ENCODE measurements at regions not wholly inside any gene's neighbourhood (a gene's known extent, or its start where the extent isn't known, plus 50 kb on each side); places are given as distances from the start of the nearest gene placed in this dataset.

DNA sequence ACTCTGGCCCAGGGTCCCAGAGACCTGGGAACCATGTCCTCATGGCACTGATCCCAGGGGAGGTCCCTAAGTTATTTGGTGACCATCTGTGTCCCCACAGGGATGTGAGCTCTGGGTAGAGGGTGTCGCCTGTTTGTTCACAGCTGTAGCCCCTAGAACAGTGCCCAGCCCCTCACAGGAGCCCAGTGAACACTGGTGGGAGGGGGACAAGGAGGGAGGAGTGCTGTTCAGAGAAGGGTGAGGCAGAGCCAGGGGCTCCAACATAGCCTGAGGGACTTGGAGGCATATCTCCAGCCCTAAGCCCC is 450.4 kb downstream of the MATN1 start:
- 83 to 86% methylated on average over 1 of the region's 1 CpG for WGBS, 2 experiments (ENCODE audit: insufficient coverage in 2 of 2)
- H3K9me3 ChIP-seq (ENCODE audit: control insufficient read depth, low read length) = peaks cover 3% of the 10 kb centered on the region
- no peak overlapping the region for H3K27ac ChIP-seq (ENCODE audit: low read depth, low read length, severe bottlenecking)
- no peaks in the 10 kb centered on the region for H3K36me3 ChIP-seq (ENCODE audit: control insufficient read depth, insufficient read depth, low read length)
- H3K4me3 ChIP-seq (ENCODE audit: extremely low read depth, insufficient read depth, low read length, poor library complexity, severe bottlenecking) = no peak overlapping the region
- no peaks in the 10 kb centered on the region for H3K4me1 ChIP-seq (ENCODE audit: control insufficient read depth, insufficient read depth, low read length, poor library complexity, severe bottlenecking)

DNA sequence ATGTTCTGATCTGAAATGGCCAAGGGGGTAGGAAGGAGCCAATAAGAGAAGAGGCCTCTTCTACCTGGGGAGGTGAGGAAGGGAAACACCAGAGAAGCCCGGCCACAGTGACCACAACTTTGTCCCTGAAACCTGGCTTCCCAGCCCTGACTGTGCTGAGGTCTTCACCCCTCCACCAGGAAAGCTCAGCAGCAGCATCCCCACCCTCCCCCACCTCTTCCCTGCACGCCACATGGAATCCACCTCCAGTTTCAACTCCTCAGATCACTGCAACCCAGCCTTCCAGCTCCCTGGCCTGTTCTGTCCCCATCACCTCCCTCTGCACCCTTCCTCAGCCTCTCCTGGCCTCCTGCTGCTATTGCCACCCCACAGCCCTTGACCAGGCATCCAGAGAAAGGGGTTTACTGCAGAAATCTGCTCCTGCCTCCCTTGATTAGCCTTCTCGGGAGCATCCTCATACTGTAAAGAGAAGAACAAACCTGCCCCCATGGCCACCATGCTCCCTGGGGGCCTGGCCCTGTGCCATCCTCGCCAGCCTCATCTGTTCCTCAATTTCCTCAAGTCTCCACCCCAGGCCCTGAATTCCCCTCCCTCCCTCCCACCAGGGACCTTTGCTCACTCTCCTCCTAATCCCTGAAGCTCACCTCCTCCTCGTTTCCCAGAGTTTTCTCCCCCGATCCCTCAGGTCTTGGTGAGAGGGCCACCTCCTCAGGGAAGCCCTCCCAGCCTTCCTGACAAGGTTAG is 450.9 kb downstream of the MATN1 start:
- WGBS, 2 experiments (ENCODE audit: insufficient coverage in 2 of 2) = 80 to 87% methylated on average over 5 of the region's 6 CpGs
- Histone ChIP-seq H3K4me1 (ENCODE audit: control insufficient read depth, insufficient read depth, low read length, poor library complexity, severe bottlenecking) (no peaks in the 10 kb centered on the region), H3K4me3 (ENCODE audit: extremely low read depth, insufficient read depth, low read length, poor library complexity, severe bottlenecking) (no peak overlapping the region), H3K27ac (ENCODE audit: low read depth, low read length, severe bottlenecking) (no peak overlapping the region), H3K9me3 (ENCODE audit: control insufficient read depth, low read length) (peaks cover 3% of the 10 kb centered on the region), H3K36me3 (ENCODE audit: control insufficient read depth, insufficient read depth, low read length) (no peaks in the 10 kb centered on the region)

GRCh38 chr1:30271401-30272276 is 451.7 kb downstream of the MATN1 start:
- Histone ChIP-seq H3K9me3 (ENCODE audit: control insufficient read depth, low read length) (peaks cover 3% of the 10 kb centered on the region), H3K4me1 (ENCODE audit: control insufficient read depth, insufficient read depth, low read length, poor library complexity, severe bottlenecking) (no peaks in the 10 kb centered on the region), H3K36me3 (ENCODE audit: control insufficient read depth, insufficient read depth, low read length) (no peaks in the 10 kb centered on the region), H3K4me3 (ENCODE audit: extremely low read depth, insufficient read depth, low read length, poor library complexity, severe bottlenecking) (no peak overlapping the region), H3K27ac (ENCODE audit: low read depth, low read length, severe bottlenecking) (no peak overlapping the region)
- 80 to 88% methylated on average over 6 to 9 of the region's 10 CpGs for whole genome bisulfite sequencing, 2 experiments (ENCODE audit: insufficient coverage in 2 of 2)

DNA sequence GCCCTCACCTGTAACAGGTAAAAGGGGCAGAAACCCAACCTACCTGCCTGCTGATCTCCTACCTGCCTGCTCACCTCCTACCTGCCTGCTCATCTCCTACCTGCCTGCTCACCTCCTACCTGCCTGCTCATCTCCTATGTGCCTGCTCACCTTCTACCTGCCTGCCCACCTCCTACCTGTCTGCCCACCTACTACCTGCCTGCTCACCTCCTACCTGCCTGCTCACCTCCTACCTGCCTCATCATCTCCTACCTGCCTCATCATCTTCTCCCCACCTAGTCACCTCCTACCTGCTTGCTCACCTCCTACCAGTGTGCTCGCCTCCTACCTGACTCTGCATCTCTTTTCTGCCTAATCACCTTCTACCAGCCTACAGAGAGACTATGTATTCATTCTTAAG is 452.9 kb downstream of the MATN1 start:
- Histone ChIP-seq H3K4me1 (ENCODE audit: control insufficient read depth, insufficient read depth, low read length, poor library complexity, severe bottlenecking) (no peaks in the 10 kb centered on the region), H3K27ac (ENCODE audit: low read depth, low read length, severe bottlenecking) (no peak overlapping the region), H3K36me3 (ENCODE audit: control insufficient read depth, insufficient read depth, low read length) (no peaks in the 10 kb centered on the region), H3K9me3 (ENCODE audit: control insufficient read depth, low read length) (peaks cover 3% of the 10 kb centered on the region), H3K4me3 (ENCODE audit: extremely low read depth, insufficient read depth, low read length, poor library complexity, severe bottlenecking) (no peak overlapping the region)
- WGBS, 2 experiments (ENCODE audit: insufficient coverage in 2 of 2) = no CpG with 5 or more reads among the region's 1 CpG

DNA sequence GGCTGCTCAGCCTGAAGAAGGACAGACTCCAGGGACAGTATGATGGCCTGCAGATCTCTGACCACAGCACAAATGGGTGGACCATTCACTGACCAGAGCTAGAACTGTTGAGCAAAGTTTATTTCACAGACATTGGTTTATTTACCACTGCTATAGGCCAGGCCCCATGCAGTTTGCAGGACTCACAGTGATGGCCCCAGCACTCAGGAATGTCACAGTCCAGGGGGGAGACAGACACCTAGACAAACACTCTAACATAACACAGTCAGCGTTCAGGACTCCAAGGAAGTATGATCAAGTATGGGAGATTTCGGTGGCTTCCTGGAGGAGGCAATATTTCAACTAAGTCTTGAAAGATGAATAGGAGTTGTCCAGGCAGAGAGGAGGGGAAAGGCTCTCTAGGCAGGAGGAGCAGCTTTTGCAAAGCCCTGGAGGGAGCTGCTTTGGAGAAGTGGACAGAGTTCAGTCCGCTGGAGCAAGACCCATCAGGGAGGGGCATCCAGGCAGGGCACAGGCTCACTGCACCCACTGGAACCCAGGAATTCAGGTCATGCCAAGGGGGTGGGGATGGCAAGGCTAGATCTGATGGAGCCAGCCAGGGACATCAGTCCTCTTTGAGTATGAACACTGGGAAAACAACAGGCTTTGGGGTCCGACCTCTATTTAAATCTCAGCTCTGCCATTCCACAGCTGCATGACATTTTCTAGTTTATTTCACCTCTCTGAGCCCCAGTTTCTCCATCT is 454.3 kb downstream of the MATN1 start:
- Histone ChIP-seq H3K9me3 (ENCODE audit: control insufficient read depth, low read length) (peaks cover 3% of the 10 kb centered on the region), H3K27ac (ENCODE audit: low read depth, low read length, severe bottlenecking) (no peak overlapping the region), H3K36me3 (ENCODE audit: control insufficient read depth, insufficient read depth, low read length) (no peaks in the 10 kb centered on the region), H3K4me3 (ENCODE audit: extremely low read depth, insufficient read depth, low read length, poor library complexity, severe bottlenecking) (no peak overlapping the region), H3K4me1 (ENCODE audit: control insufficient read depth, insufficient read depth, low read length, poor library complexity, severe bottlenecking) (no peaks in the 10 kb centered on the region)
- 61 to 80% methylated on average over 1 to 2 of the region's 4 CpGs for WGBS, 2 experiments (ENCODE audit: insufficient coverage in 2 of 2)

DNA sequence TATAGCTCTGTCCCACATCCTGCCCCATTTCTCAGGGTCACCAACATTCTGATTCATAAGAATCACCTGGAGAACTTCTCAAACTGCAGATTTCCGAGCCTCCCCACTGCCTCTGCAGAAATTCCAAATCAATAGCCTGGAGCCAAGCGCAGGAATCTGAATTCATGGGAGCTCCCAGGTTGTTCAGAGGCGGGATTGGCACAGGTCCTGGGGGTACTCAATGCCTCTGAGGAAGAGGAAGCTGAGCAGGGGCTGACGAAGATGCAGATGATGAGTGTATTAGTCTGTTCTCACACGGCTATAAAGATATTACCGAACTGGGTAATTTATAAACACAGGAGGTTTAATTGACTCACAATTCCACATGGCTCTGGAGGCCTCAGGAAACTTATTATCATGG is 455.5 kb downstream of the MATN1 start:
- no peak overlapping the region for H3K27ac ChIP-seq (ENCODE audit: low read depth, low read length, severe bottlenecking)
- no peaks in the 10 kb centered on the region for H3K4me1 ChIP-seq (ENCODE audit: control insufficient read depth, insufficient read depth, low read length, poor library complexity, severe bottlenecking)
- H3K36me3 ChIP-seq (ENCODE audit: control insufficient read depth, insufficient read depth, low read length) = no peaks in the 10 kb centered on the region
- WGBS, 2 experiments (ENCODE audit: insufficient coverage in 2 of 2) = 88 to 96% methylated on average over 3 of the region's 6 CpGs
- no peak overlapping the region for H3K4me3 ChIP-seq (ENCODE audit: extremely low read depth, insufficient read depth, low read length, poor library complexity, severe bottlenecking)
- no peaks in the 10 kb centered on the region for H3K9me3 ChIP-seq (ENCODE audit: control insufficient read depth, low read length)

DNA sequence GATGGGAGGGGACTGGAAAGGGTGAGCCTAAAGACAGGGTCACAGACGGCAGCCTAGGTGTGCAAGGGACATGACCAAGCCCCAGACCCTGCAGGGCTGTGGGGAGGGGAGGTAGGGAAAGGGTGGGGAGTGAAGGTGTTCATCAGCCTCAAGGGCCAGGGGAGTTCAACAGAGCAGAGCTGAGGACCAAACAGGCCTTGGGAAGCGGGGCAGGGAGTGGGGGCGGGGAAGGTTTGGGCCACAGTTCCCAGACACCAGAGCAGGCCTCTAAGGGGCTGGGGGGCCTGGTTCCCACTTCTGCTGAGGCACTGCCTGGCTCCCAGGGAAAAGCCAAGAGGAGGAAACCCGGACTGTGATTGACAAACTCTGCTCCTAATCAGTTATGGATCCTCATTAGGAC is 456.3 kb downstream of the MATN1 start:
- no peak overlapping the region for H3K27ac ChIP-seq (ENCODE audit: low read depth, low read length, severe bottlenecking)
- WGBS, 2 experiments (ENCODE audit: insufficient coverage in 2 of 2) = 60 to 86% methylated on average over 1 to 4 of the region's 4 CpGs
- H3K4me1 ChIP-seq (ENCODE audit: control insufficient read depth, insufficient read depth, low read length, poor library complexity, severe bottlenecking) = no peaks in the 10 kb centered on the region
- H3K9me3 ChIP-seq (ENCODE audit: control insufficient read depth, low read length) = no peaks in the 10 kb centered on the region
- H3K36me3 ChIP-seq (ENCODE audit: control insufficient read depth, insufficient read depth, low read length) = no peaks in the 10 kb centered on the region
- H3K4me3 ChIP-seq (ENCODE audit: extremely low read depth, insufficient read depth, low read length, poor library complexity, severe bottlenecking) = no peak overlapping the region

- Histone ChIP-seq H3K36me3 (ENCODE audit: control insufficient read depth, insufficient read depth, low read length) (no peaks in the 10 kb centered on the region), H3K4me3 (ENCODE audit: extremely low read depth, insufficient read depth, low read length, poor library complexity, severe bottlenecking) (no peak overlapping the region), H3K9me3 (ENCODE audit: control insufficient read depth, low read length) (no peaks in the 10 kb centered on the region), H3K27ac (ENCODE audit: low read depth, low read length, severe bottlenecking) (no peak overlapping the region), H3K4me1 (ENCODE audit: control insufficient read depth, insufficient read depth, low read length, poor library complexity, severe bottlenecking) (no peaks in the 10 kb centered on the region)
- WGBS, 2 experiments (ENCODE audit: insufficient coverage in 2 of 2) = 89 to 94% methylated on average over 11 to 14 of the region's 15 CpGs
Observed at GRCh38 chr1:30265127-30266070, 458.0 kb downstream of the MATN1 start.

GRCh38 chr1:30264672-30265025 is 458.7 kb downstream of the MATN1 start:
- no peak overlapping the region for H3K27ac ChIP-seq (ENCODE audit: low read depth, low read length, severe bottlenecking)
- H3K4me3 ChIP-seq (ENCODE audit: extremely low read depth, insufficient read depth, low read length, poor library complexity, severe bottlenecking) = no peak overlapping the region
- H3K9me3 ChIP-seq (ENCODE audit: control insufficient read depth, low read length) = no peaks in the 10 kb centered on the region
- WGBS, 2 experiments (ENCODE audit: insufficient coverage in 2 of 2) = 94% methylated on average over 2 of the region's 4 CpGs; no CpG with 5 or more reads in 1 of the 2 experiments
- H3K4me1 ChIP-seq (ENCODE audit: control insufficient read depth, insufficient read depth, low read length, poor library complexity, severe bottlenecking) = no peaks in the 10 kb centered on the region
- H3K36me3 ChIP-seq (ENCODE audit: control insufficient read depth, insufficient read depth, low read length) = no peaks in the 10 kb centered on the region

Measured in mesodermal cell (in vitro differentiated cells).